GM12878 (cell line): ENCODE measurements at regions not wholly inside any gene's neighbourhood (a gene's known extent, or its start where the extent isn't known, plus 50 kb on each side); places are given as distances from the start of the nearest gene placed in this dataset.

Experiments
- ATAC-seq: fragments of 200-7000 bp; cut with Tn5 transposase; 3 replicates; pipeline ENCODE4 v1.9.1; 2020; ENCODE audit warnings: mild to moderate bottlenecking, moderate library complexity
- BruUV-seq: library from RNA; stranded (reverse); fragments of 400-500 nt; replicated peaks from 2 replicates; lab custom pipeline; 2021; lab: Mats Ljungman, UMichigan
- CTCF ChIA-PET: fragments of 300-600 bp; sonication (Branson Sonifier 250); formaldehyde crosslinking; extraction: SDS; loops from one replicate; lab custom pipeline; 2021; ENCODE audit warnings: inconsistent platforms; lab: Yijun Ruan, JAX
- POLR2A ChIA-PET: fragments of 350-600 bp; formaldehyde crosslinking; extraction: SDS; loops from one replicate; lab custom pipeline; 2021; ENCODE audit warnings: inconsistent platforms; lab: Charles Lee
- RAD21 ChIA-PET: fragments of 300-600 bp; sonication (Branson Sonifier 250); formaldehyde crosslinking; loops from one replicate; lab custom pipeline; 2023; ENCODE audit warnings: antibody characterized with exemption; ENCODE audit not compliant: unreplicated experiment; lab: Charles Lee
- SMC1A ChIA-PET: fragments of 300-600 bp; sonication (Branson Sonifier 250); formaldehyde crosslinking; loops from one replicate; lab custom pipeline; 2023; ENCODE audit not compliant: unreplicated experiment, uncharacterized antibody; lab: Charles Lee
- DNase-seq: peaks from one replicate; pipeline ENCODE4 v3.0.0-alpha.2; 2011; ENCODE audit warnings: low read depth, low spot score
- FAIRE-seq: peaks from 3 replicates; lab custom pipeline; 2011; peaks lifted over from hg19 to GRCh38; lab: Jason Lieb, UNC
- H2AFZ ChIP-seq: 2 replicates; pipeline ENCODE4 v1.6.0; 2011; ENCODE audit warnings: low read depth, low read length, control low read depth; ENCODE audit not compliant: control insufficient read depth
- H3K27ac ChIP-seq: 2 replicates; pipeline ENCODE4 v1.5.1; 2011; ENCODE audit warnings: control low read depth; ENCODE audit not compliant: control insufficient read depth, insufficient read depth
- H3K27me3 ChIP-seq, 2 experiments: replicated peaks in 1 of 2; 2 replicates each; pipeline versions ENCODE4 v1.6.0 to v1.6.1; 2011; ENCODE audit warnings: low read length in 1 of 2; ENCODE audit not compliant: control insufficient read depth in 2 of 2, insufficient read depth in 2 of 2
- H3K36me3 ChIP-seq, 2 experiments: 2 replicates each; pipeline ENCODE4 v1.5.1; 2011; ENCODE audit warnings: low read length in 1 of 2; ENCODE audit not compliant: control insufficient read depth in 2 of 2, insufficient read depth in 2 of 2
- H3K4me1 ChIP-seq: 2 replicates; pipeline ENCODE4 v1.6.1; 2011; ENCODE audit warnings: mild to moderate bottlenecking, low read length, moderate library complexity, mixed read lengths; ENCODE audit not compliant: control insufficient read depth, insufficient read depth
- H3K4me2 ChIP-seq: 2 replicates; pipeline ENCODE4 v1.6.0; 2011; ENCODE audit warnings: control low read depth; ENCODE audit not compliant: control insufficient read depth, insufficient read depth
- H3K4me3 ChIP-seq: fragments of 200-600 bp; sonication (generic); 2 replicates; pipeline ENCODE4 v1.5.1; 2016
- H3K79me2 ChIP-seq: 2 replicates; pipeline ENCODE4 v1.6.0; 2011; ENCODE audit warnings: low read length; ENCODE audit not compliant: control insufficient read depth, insufficient read depth
- H3K9ac ChIP-seq: 2 replicates; pipeline ENCODE4 v1.8.0; 2011; ENCODE audit warnings: low read length, control low read depth, mixed read lengths; ENCODE audit not compliant: control insufficient read depth, insufficient read depth
- H3K9me3 ChIP-seq: replicated peaks from 3 replicates; pipeline ENCODE4 v1.5.1; 2011; ENCODE audit warnings: mild to moderate bottlenecking, low read length; ENCODE audit not compliant: control insufficient read depth, insufficient read depth
- H4K20me1 ChIP-seq: 2 replicates; pipeline ENCODE4 v1.6.0; 2011; ENCODE audit not compliant: control insufficient read depth, insufficient read depth
- ATF2 ChIP-seq: IDR thresholded peaks from 2 replicates; pipeline ENCODE4 v1.6.1; 2012; ENCODE audit warnings: low read length, inconsistent platforms
- CHD4 ChIP-seq: fragments of 200-600 bp; sonication (generic); IDR thresholded peaks from 2 replicates; pipeline ENCODE4 v1.6.1; 2016; ENCODE audit warnings: mild to moderate bottlenecking
- DPF2 ChIP-seq: fragments of 450-650 bp; IDR thresholded peaks from 2 replicates; pipeline ENCODE4 v1.6.1; 2017; ENCODE audit warnings: mild to moderate bottlenecking
- IRF5 ChIP-seq: fragments of 450-650 bp; IDR thresholded peaks from 2 replicates; pipeline ENCODE4 v1.6.1; 2017; ENCODE audit warnings: borderline replicate concordance
- MYB ChIP-seq: fragments of 150-350 bp; IDR thresholded peaks from 2 replicates; pipeline ENCODE4 v1.6.1; 2014; ENCODE audit warnings: mild to moderate bottlenecking, low read depth, low read length, borderline replicate concordance
- MYC ChIP-seq: IDR thresholded peaks from 2 replicates; pipeline ENCODE4 v1.6.1; 2011; ENCODE audit warnings: mild to moderate bottlenecking, low read length, moderate library complexity, inconsistent platforms; ENCODE audit not compliant: insufficient read depth, insufficient replicate concordance, insufficient read length, severe bottlenecking
- NKRF ChIP-seq: fragments of 450-650 bp; conservative IDR thresholded peaks from 2 replicates; pipeline ENCODE4 v1.6.1; 2017; ENCODE audit warnings: mild to moderate bottlenecking, moderate library complexity
- NRF1 ChIP-seq: conservative IDR thresholded peaks from 2 replicates; pipeline ENCODE4 v1.6.1; 2011; ENCODE audit warnings: mild to moderate bottlenecking, low read depth, low read length, improper control_type of control experiment
- PBX3 ChIP-seq: IDR thresholded peaks from 2 replicates; pipeline ENCODE4 v1.6.1; 2011; ENCODE audit warnings: mild to moderate bottlenecking, low read depth, low read length, moderate library complexity; ENCODE audit not compliant: insufficient replicate concordance
- POU2F2 ChIP-seq: IDR thresholded peaks from 3 replicates; pipeline ENCODE4 v1.6.1; 2011; ENCODE audit warnings: low read depth, mild to moderate bottlenecking, low read length, borderline replicate concordance
- RELB ChIP-seq: fragments of 450-650 bp; IDR thresholded peaks from 2 replicates; pipeline ENCODE4 v1.6.1; 2017; ENCODE audit warnings: low read depth, mild to moderate bottlenecking, moderate library complexity
- SREBF2 ChIP-seq: IDR thresholded peaks from 2 replicates; pipeline ENCODE4 v1.6.1; 2012; ENCODE audit warnings: mild to moderate bottlenecking, low read length
- WGBS: methylation state at CpG from one replicate; pipeline ENCODE4 v1.1.6; 2016; ENCODE audit warnings: low lambda C conversion rate; ENCODE audit not compliant: insufficient replicate concordance, insufficient coverage; ENCODE audit errors: missing lambda C conversion rate; 5-methylcytosine and 5-hydroxymethylcytosine counted together
- in situ Hi-C: fragments of 300-500 bp; cut with MboI; formaldehyde crosslinking; loops from 9 replicates; pipeline ENCODE4 v1.14.3; 2018; ENCODE audit warnings: mixed read lengths
- intact Hi-C: fragments of 100-400 bp; cut with micrococcal nuclease; formaldehyde crosslinking; loops from one replicate; pipeline ENCODE4 v1.14.2; 2022; ENCODE audit not compliant: unreplicated experiment

GRCh38 chr7:68640103-68640502 is 958.2 kb upstream of the AUTS2 start:
- Histone ChIP-seq H3K27me3 (no peaks in the 10 kb centered on the region), H3K36me3 (no peaks in the 10 kb centered on the region), H3K4me3 (no peak overlapping the region), H3K4me1 (no peaks in the 10 kb centered on the region), H3K9ac (no peak overlapping the region), H3K79me2 (no peaks in the 10 kb centered on the region), H3K4me2 (no peak overlapping the region), H4K20me1 (no peaks in the 10 kb centered on the region), H2AFZ (no peak overlapping the region), H3K9me3 (no peaks in the 10 kb centered on the region), H3K27ac (no peak overlapping the region)
- TF ChIP-seq PBX3 (no peak), ATF2 (no peak), RELB (no peak), CHD4 (no peak), MYB (no peak), SREBF2 (no peak), NKRF (no peak), IRF5 (no peak), DPF2 (no peak), MYC (no peak), POU2F2 (no peak), NRF1 (no peak)
- SMC1A ChIA-PET: no interaction called here
- no peak for ATAC-seq
- in situ Hi-C loops (no loop called here), intact Hi-C loops (no loop called here)
- WGBS: 3% methylated on average over 3 of the region's 3 CpGs
- BruUV-seq: no TSS peak
- no peak for DNase-seq
- POLR2A ChIA-PET: no interaction called here
- CTCF ChIA-PET: no interaction called here
- no peak for FAIRE-seq
- RAD21 ChIA-PET: no interaction called here
